HG02571 (cell line): ENCODE measurements at regions not wholly inside any gene's neighbourhood (a gene's known extent, or its start where the extent isn't known, plus 50 kb on each side); places are given as distances from the start of the nearest gene placed in this dataset.

Source experiments
- ATAC-seq: cut with Tn5 transposase; IDR thresholded peaks from one replicate; pipeline ENCODE4 v1.9.1; 2021; ENCODE audit warnings: mild to moderate bottlenecking, moderate library complexity; ENCODE audit not compliant: unreplicated experiment

DNA sequence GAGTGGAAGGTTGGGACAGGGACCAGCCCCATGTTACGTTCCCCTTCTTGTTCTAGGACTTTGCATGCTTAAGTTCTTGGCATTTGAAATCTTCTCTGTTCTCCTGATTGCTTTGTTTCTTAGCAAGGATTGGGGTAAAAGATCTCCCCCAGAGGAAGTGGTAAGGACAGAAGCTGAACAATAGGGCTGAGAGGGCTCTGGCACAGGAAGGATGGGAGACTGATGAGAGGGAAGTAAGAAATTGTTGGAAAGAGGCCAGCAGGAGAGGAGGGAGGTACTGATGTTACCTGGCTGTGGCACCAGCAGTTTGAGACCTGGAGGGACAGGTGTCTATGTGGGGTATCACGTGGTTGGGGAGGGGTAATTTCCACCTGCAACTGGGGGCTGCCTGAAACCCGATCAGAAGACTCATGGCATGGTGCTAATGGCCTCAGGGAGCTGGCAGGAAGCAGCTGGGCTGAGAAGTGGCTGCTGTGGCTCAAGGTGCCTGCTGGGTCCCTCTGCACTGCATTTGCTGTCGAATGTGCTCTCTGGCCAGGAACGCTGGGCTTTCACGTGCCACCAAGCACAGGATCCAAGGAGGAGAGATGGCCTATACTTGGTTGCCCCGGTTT is 108.4 kb downstream of the LSM3 start:
- no peak for ATAC-seq

- no peak for ATAC-seq
Observed at GRCh38 chr3:14288177-14288788, 109.7 kb downstream of the LSM3 start.

DNA sequence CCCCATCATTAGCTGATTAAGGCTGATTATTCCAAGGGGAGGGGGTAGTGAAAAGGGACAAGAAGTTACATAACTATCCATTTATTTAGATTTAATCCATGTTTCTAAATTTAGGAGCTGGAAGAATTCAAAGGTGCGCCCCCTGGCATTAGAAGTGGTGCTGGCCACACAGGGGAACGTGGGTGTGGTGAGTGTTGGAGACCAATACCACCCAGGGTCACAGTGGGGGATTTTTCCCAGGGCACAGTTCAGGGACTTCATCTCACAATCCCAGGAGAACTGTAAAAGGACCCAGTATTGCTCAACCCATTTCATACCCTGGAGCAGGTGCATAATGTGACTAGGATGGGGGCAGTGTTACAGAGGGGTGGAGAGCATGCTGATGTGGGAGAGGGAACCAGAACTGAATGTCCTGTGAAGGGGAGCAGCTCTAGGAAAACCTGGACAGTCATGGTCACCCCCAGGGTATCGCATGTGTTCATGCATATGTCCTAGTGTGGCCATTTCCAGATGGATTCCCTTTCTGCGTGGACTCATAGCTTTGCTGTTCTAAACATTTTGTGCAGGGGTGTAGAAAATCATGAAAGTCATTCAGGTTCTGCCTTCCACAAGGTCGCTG is 110.3 kb downstream of the LSM3 start:
- ATAC-seq: no peak

- no peak for ATAC-seq
Observed at GRCh38 chr3:14289590-14290461, 111.2 kb downstream of the LSM3 start.

- no peak for ATAC-seq
Observed at GRCh38 chr3:14290631-14291385, 111.6 kb upstream of the SLC6A6 start.

DNA sequence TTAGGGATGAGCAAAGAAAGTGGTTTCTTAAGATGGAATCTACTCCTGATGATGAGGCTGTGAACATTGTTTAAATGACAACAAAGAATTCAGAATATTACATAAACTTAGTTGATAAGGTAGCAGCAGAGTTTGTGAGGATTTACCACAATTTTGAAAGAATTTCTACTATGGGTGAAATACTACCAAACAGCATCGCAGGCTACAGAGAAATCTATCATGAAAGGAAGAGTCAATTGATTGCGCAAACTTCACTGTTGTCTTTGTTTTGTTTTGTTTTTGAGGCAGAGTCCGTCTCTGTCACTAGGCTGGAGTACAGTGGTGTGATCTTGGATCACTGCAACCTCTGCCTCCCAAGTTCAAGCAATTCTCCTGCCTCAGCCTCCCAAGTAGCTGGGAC is 107.4 kb upstream of the SLC6A6 start:
- no peak for ATAC-seq

DNA sequence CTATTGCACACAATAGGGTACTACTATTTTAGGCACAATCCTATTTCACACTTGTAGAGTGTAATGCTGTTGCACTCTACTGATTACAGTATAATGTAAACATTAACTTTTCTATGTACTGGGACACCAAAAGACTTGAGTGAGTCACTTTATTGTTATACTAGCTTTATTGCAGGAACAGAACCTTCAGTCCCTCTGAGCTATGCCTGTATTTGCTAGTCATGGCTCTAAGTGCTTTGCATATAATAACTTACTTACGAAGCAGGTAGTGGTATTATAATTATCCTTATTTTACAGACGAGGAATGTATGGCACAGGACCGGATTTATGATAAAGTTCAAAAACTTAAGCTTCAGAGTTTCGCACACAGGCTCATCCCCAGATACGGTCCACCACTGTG is 106.6 kb upstream of the SLC6A6 start:
- ATAC-seq: no peak

DNA sequence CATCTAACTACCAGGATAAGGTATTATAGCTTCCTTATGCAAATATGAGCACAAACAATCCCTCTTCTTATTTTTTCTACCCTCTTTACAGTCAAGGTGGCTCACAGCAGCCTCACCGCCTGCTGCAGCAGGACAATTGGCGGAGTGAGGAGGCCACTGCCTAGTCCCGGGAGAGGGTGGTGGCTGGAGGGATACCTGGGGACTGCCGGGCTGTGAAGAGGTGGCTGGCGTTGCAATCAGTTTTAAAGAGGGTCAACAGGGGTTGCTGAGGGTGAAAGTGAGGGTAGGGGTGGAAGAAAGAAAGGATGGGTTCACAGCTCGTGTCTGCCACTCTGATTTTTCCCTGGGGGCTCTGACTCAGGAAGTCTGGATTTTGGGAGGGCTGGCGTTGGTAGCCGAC is 105.1 kb upstream of the SLC6A6 start:
- no peak for ATAC-seq

DNA sequence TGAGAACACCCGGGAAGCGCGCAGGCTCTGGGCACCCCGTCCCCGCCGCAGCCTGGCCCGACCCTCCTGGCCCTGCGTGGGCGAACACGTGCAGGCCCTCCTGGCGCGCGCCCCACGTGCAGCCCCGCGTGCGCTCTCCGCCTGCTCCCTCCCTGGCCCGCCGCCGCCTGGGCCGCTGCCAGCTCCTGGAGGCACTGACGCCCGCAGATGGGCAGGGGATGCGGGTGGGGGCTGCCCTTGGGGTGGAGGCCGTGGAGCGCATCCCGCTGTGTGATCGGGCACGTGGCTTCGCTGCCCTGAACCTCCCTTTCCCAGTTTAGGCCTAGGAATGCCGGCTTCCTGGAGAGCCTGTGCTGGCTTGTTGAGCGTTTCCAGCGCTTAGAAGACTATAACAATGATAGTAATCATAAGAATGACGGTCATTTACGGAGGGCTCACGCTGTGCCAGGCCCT is 104.6 kb upstream of the SLC6A6 start:
- no peak for ATAC-seq

DNA sequence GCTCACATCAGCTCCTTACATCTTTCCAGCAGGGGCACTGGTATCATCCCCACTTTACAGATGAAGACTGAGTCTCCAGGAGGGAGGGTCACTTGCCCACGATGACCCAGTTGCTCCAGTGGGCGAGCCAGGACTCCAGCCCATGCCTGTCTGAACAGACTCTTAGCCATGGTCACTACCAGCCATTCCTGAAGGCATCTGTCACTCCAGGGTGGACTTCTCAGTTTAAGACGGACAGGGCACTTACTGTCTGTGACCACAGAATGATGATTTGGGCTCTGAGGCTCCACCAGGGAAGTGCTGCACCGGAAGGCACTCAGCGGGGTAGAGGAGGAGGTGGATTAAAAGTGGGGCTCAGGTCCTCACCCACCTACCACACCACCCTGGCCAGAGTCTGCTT is 104.0 kb upstream of the SLC6A6 start:
- ATAC-seq: no peak

GRCh38 chr3:14298991-14299555 is 103.3 kb upstream of the SLC6A6 start:
- ATAC-seq: no peak

- ATAC-seq: no peak
Observed at GRCh38 chr3:14299767-14300166, 102.6 kb upstream of the SLC6A6 start.

GRCh38 chr3:14300721-14301399 is 101.5 kb upstream of the SLC6A6 start:
- no peak for ATAC-seq

DNA sequence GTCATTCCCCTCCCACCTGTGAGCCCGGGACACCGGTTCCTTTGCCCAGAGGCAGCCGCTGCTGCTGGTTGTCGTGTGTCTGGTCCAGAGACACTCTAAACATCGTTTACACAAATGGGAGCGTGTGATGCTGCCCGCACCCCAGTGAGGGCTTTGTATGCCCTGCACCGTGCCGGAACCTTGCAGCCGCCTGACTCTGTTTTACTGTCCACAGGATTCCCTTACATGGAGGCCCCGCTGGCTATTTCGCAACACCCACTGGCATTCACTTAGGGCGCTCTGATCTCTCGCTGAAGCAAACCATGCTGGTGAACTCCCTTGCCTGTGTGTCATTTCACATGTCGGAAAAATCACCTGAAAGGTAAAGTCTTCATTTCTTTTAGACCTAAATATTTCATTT is 100.8 kb upstream of the SLC6A6 start:
- no peak for ATAC-seq

DNA sequence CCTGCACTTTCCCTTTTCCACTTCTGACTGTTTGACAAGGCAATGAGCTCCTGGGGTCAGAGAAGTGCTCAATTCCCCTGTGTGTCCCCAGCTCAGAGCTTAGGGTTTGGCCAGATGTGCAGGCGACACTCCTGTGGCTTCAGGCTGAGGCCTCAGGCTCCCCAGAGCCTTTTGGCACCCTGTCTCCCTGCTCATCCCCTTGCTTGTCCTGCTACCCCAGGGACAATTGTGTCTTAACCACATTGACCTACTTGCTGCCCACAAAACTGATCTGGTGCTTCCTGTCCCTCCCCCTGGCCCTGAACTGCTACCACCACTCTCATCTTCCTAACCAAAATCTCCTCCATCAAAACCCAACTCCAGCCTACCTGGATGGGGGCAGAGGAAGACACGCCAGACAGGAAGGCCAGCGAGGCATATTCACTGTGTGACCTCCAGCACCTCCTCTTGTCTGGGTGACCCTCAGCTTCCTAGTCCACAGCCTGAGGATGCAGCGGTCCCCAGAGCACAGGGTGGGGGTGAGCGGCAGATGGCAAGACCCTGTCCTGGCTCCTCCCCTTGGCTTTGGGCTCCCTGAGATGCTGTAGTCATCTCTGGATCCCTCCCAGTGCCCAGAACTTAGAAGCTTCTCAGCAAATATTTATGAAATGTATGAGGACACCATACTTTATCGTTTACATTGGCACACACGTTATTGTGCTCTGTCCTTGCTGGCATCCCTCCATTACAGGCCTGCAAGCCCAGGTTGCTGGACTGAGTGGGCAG is 98.9 kb upstream of the SLC6A6 start:
- no peak for ATAC-seq

DNA sequence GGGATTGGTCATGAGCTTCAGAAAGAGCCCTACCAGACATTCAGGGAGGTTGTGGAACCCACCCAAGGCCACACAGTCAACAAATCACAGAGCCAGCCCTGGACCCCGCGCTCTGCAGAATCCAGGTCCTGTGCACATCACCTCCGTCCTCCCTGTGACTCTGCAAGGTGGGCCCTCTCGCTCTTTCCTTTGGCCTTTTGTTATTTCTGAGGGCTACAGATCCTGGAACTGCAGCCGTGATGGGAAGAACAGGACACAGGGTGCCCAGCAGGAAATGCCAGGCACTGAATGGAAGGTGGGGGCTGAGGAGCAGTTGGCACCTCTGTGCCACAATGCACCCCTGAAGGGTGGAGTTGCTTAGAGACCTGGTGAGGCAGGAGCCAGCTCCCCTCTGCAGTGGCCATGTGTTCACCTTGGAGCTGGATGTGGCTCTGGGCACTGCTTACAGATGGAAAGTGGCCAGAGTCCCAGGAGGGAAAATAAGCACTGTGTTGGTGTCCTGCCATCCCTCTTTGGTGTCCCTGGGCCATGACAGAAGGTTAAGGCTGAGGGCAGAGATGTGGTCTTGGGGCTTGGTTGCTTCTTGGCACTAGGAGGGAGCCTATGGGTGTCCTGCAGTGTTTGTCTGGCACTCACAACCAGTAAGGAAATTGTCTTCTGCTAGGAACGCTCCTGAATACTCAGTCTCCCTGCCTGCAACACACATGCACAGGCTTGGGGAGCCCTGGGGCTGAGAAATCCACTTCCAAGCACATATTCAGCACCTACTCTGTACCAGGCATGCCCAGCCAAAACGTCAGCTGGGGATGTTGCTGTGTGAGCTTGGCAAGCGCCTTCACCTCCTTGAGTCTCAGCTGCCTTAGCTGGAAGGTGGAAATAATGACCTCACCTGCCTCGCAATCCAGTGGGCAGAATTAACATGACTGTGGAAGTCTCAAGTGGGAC is 98.0 kb upstream of the SLC6A6 start:
- no peak for ATAC-seq

DNA sequence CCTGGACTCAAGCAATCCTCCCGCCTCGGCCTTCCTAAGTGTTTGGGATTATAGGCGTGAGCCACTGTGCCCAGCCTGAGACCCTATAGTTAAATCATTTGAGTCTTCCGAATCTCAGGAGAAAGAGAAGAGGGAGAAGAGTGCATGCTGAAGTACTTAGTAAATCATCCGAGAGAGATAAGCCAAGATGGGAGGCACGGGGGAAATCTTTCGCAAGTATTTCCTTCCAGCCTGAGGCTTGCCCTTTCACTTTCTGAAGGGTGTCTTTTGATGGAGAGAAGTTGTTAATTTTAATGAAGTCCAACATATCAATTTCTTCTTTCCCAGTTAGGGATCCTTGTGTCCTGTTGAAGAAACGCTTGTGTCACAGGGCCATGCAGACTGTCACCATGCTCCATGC is 97.1 kb upstream of the SLC6A6 start:
- ATAC-seq: no peak

DNA sequence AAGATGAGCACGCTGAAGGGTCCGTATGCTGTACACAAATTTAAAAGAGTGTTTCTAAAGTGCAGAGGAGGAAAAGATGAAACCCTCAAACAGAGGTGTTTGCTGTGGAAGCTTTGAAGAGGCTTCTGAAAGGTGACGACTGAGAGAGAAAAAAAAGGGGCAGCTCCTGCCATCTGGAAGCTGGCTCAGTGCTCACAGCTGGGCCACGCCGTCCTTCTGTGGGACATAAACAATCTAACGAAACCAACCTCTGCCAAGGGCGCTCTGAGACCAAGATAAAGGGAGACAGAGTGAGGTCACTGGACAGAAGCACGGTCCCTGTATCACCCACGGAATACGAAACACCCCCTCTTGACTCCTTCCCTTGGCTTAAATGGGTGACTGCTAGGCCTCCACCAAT is 96.3 kb upstream of the SLC6A6 start:
- ATAC-seq: no peak
